Stimulated activated CD4-positive, alpha-beta T cell treated with anti-CD3 and anti-CD28 coated beads, Interleukin-12 subunit alpha, Interleukin-12 subunit beta, amount 100 ng/mL, for 48 hours (primary cell): ENCODE measurements at regions not wholly inside any gene's neighbourhood (a gene's known extent, or its start where the extent isn't known, plus 50 kb on each side); places are given as distances from the start of the nearest gene placed in this dataset.

Source experiments
- DNase-seq, 3 donors: peaks; one replicate each; pipeline ENCODE4 v3.0.0-alpha.2; 2020; ENCODE audit warnings: low read depth in 2 of 3, low spot score in 1 of 3

DNA sequence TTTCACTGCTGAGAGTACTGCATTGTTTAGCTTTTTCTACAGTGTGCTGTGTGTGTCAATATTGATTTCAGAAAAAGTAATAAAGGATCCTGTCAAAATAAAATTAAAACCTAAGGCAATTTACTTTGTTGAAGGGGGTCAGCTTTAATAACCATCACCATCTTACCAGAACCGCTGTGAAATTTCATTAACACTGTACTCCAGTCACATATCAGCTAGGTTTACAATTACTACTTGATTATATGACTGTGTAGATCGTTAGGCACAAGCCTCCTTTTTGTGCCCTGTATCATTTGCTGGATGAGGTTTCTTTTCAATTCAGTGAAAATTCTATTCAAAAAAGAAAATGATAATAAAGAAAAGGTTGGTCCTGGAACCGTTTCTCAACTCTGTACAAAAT, 917.2 kb downstream of the CENPC start:
- no peak for DNase-seq

- no peak for DNase-seq
Observed at GRCh38 chr4:66625480-66625879, 919.8 kb downstream of the CENPC start.

GRCh38 chr4:66613591-66613990, 931.7 kb downstream of the CENPC start:
- no peak for DNase-seq

- no peak for DNase-seq
Observed at GRCh38 chr4:66609014-66609413, 936.3 kb downstream of the CENPC start.

GRCh38 chr4:66606908-66607307, 936.6 kb upstream of the EPHA5 start:
- DNase-seq, result no peak

DNA sequence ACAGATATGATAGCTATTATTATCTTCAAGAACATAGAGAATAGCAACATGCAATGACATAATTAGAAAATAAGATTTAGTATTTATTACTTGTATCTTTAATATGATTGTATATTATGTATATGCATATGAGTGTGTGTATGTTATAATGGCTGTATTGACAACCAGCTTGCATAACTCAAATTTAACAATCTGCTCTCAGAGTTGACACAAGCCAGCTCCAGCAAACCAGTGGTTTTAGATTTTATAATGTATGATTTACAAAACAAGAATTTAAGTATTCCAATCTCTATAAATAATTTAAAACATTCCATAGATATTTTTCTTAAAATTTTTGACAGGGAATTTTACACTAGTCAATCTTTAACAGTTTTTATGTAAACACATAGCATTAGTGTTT, 935.9 kb upstream of the EPHA5 start:
- DNase-seq, result no peak

GRCh38 chr4:66604192-66604591, 933.9 kb upstream of the EPHA5 start:
- no peak for DNase-seq

GRCh38 chr4:66602622-66603021, 932.3 kb upstream of the EPHA5 start:
- no peak for DNase-seq

GRCh38 chr4:66591968-66592367, 921.7 kb upstream of the EPHA5 start:
- no peak for DNase-seq

- no peak for DNase-seq
Observed at GRCh38 chr4:66590488-66591215, 920.4 kb upstream of the EPHA5 start.

DNA sequence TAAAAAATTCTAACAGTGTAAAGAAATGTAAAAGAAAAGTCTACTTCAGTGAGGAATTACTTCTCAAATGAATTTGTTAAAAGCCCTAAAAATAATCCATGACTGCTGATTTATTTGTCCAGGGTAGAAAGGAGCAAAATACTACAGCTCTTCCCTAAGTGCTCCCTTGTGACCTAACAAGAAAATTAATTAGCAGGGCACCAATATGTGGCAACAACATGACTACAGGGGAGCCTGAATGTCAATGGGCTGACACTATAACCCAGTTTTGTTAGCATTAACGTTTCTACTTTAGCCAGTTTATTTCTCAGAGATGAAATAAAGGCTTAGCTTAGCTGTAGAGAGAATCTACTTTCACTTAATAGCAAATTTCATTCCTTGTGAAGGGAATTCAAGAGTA, 918.9 kb upstream of the EPHA5 start:
- DNase-seq, result no peak

DNA sequence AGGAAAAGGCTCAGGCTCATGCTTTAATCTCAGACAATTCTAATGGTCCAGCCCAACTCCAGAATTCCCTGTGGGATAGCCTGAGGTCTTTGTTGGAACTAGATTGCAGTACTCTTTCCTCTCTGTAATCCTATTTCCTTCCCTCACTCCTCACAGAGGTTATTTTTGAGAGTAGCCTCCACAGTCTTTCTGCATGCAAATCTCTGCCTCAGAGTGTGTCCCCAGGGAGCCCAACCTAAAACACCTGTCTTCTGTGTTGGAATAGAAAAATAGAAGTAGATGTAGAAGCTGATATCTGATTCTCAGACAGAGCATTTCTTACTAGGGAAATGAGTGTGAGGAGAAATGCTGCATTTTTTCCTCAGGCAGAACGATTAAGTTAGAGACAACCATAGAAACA, 915.5 kb upstream of the EPHA5 start:
- DNase-seq, result no peak

DNA sequence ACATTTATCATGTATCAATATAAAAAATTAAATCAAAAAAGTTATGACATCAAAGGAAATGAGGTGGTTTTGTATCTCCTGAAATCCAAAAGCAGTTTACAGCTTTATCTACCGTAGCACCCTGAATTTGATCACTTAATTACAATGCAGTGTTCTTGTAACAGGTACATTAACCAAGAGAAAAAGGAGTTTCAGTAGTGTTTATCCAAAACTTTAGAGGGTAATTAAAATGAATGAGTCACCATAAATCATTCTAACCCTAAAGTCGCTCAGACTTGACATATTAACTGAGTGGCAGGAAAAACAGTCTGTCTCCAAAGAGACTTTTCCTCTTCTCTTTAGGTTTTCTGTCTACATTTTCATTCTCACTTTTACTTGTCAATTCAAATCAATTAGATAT, 907.6 kb upstream of the EPHA5 start:
- DNase-seq, result no peak

DNA sequence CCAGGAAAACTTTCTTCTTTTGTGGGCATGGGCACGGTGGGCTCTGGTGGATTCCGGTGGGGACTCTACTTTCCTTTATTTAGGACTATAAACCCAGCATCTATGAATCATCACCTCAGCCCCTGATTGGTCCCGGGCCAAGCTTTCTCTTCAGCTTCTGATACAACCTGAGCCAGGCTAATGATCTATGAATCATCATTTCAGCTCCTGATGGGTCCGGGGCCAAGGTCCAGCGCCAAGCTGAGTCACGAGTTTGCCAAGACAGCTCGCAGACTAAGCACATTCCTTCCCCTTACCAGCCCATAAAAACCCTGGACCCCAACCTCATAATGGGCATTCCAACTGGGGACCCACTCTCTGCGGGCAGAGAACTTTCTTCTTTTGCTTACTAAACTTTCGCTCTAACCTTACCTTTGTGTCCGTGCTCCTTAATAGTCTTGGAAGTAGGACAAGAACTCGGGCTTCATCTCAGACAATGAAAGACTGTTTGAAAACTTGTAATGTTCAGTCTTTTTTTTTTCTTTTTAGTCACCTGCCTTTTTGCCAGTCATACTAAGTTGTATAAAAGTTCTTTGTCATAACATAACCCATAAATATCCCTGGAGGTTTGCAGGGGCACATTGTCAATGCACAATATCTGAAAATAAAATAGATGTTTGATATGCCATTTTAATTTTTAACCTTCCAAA, 904.9 kb upstream of the EPHA5 start:
- DNase-seq, result no peak

DNA sequence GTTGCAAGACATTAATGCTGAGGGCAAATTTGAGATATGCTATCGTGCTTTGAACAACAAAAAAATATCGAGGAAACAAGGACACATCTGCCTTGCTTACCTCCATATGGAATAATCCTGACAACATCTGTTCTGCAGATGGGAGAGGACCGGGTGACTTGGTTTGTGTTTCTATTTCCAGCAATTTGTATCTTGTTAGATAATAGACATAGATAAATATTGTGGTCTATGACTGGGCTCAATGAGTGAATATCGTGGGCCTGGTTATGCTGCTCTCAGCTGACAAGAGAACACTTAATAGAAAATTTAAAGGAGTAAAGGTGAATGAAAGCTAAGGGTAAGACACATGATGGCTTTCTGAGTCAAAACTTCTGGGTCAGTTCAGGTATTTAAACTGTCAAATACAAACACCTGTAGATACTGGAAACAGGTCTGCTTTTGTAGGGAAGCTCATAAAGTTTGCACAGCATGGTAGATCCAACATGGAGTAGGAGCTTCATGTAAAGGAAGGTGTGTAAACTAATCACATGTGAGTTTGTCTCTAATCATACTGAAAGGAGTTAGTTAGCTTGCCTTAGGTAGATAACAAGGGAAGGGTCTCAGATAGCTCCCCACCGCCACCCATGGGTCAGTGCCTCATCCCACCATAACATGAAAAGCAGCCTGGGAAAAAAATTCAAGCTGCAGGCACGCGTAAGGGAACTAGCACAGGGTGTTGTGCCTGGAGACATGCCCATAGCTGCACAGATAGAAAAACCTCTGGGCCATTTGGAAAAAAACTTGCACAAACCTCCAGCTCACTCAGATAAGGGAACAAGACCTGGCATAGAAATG, 904.1 kb upstream of the EPHA5 start:
- DNase-seq, result no peak

GRCh38 chr4:66572949-66573348, 902.7 kb upstream of the EPHA5 start:
- no peak for DNase-seq

- no peak for DNase-seq
Observed at GRCh38 chr4:66571145-66571695, 900.9 kb upstream of the EPHA5 start.

DNA sequence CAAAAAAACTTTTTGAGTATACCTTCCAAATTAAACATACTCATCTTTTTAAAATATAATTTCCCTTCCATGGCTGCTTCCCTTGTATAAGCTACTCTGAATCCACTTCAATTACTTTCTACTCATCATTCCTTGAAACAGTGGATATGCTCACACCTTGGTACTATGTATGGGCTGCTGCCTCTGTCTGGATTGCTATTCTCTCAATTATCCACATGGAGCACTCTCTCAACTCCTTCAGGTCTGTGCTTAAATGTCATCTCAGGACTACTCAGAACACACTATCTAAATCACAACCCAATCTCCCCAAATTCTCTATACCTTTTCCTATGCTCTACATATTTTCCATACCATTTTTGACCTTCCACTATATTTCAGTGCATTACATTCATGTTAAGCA, 898.9 kb upstream of the EPHA5 start:
- no peak for DNase-seq

DNA sequence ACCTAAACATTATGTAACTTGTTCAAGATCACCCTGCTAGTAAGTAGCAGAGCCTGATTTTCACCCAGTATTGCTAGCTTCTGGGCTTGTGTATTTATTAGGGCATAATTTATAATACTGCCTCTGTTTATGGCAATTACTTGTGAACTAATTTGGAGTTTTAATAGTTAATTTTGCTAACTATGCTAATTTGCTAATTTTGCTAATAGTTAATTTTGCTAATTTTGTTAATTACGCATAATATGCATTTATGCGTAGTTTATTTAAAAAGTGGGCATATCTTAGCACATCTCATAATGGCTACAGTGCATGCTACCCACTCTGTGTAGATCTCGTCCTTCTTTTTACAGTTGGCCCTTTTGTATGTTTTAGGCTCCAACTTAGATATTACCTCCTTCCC, 898.1 kb upstream of the EPHA5 start:
- DNase-seq, result no peak

GRCh38 chr4:66568001-66568400, 897.7 kb upstream of the EPHA5 start:
- no peak for DNase-seq

- DNase-seq, result no peak
Observed at GRCh38 chr4:66567551-66567950, 897.3 kb upstream of the EPHA5 start.

DNA sequence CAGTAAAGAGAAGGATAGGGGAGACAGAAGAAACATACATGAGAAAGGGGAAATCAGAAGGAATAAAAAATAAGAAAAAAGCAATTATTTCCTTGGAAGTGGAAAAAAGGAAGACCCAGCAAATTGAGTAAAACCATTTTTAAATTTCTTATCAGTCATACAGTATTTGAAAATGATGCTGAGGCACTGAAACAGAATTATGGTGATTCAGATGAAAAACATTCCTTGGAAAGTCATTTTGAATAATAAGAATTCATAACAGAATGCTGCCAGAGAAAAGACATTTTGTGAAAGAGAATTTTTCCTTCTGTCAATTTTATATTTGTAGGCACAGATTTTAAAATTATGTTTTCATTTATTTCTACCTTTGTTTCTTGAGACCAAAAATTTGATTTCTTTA, 895.5 kb upstream of the EPHA5 start:
- DNase-seq, result no peak
